ENCODE measurements at regions not wholly inside any gene's neighbourhood (a gene's known extent, or its start where the extent isn't known, plus 50 kb on each side); places are given as distances from the start of the nearest gene placed in this dataset.

DNA sequence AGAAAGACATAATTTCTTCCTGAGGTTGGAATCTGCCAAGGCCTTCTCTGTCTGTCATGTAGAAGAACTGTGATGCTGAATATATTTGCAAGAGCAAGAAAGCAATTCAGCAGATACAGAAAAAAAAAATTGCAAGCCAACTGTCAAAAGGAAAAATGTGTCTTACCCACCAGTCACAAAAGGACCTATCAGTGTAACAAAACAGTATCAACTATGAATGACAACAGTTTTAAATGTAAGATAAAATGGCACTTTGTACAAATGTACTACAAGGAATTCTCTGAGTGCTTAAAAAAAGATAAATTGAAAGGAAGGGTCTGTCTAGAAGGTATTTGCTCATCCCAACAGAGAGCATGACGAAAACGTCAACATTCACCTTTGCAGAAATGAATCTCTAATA is 185.3 kb upstream of the TFAP2D start:
- CTCF ChIA-PET: no interaction called here
- no peaks in the 10 kb centered on the region for H3K27me3 ChIP-seq (ENCODE audit: control insufficient read depth, insufficient read depth, low read length)
- no peak overlapping the region for H2AK9ac ChIP-seq (replicated peaks; ENCODE audit: low read depth, low read length, poor library complexity)
- H2BK5ac ChIP-seq (ENCODE audit: low read depth, low read length, poor library complexity, severe bottlenecking): no peak overlapping the region
- H4K8ac ChIP-seq (ENCODE audit: low read depth in 2 of 2, low read length in 2 of 2): no peak overlapping the region
- in situ Hi-C loops (cut with MboI; ENCODE audit: low sequenced_read_pairs): no loop called here
- no peak overlapping the region for H3K4me3 ChIP-seq (ENCODE audit: insufficient read depth, low read depth, low read length)
- H3K14ac ChIP-seq (replicated peaks; ENCODE audit: low read depth, low read length): no peak overlapping the region
- no peak overlapping the region for H3K56ac ChIP-seq (ENCODE audit: extremely low read depth, insufficient read depth, low read length)
- H3K9ac ChIP-seq (ENCODE audit: low read depth, low read length): no peak overlapping the region
- H3K4ac ChIP-seq (ENCODE audit: low read depth, low read length): no peak overlapping the region
- TF ChIP-seq SMC3 (IDR thresholded peaks at IDR 0.05; ENCODE audit: low read depth, low read length): no peak
- TF ChIP-seq RCOR1 (IDR thresholded peaks at IDR 0.05; ENCODE audit: insufficient replicate concordance, low read length): no peak
- TF ChIP-seq MAFK (IDR thresholded peaks at IDR 0.05; ENCODE audit: low read depth, low read length): no peak
- TF ChIP-seq BHLHE40 (IDR thresholded peaks at IDR 0.05; ENCODE audit: low read depth, low read length): no peak
- TF ChIP-seq ELK1 (IDR thresholded peaks at IDR 0.05; ENCODE audit: borderline replicate concordance, low read depth, low read length): no peak
- TF ChIP-seq POLR2A (IDR thresholded peaks at IDR 0.05; ENCODE audit: low read depth, low read length): no peak
- TF ChIP-seq MXI1 (IDR thresholded peaks at IDR 0.05; ENCODE audit: borderline replicate concordance, low read depth, low read length): no peak
- no peak for TF ChIP-seq FOS (IDR thresholded peaks at IDR 0.05; ENCODE audit: low read depth, low read length)
- TF ChIP-seq CHD1 (IDR thresholded peaks at IDR 0.05; ENCODE audit: low read depth, low read length): no peak
- TF ChIP-seq RFX5 (IDR thresholded peaks at IDR 0.05; ENCODE audit: low read depth, low read length): no peak
- TF ChIP-seq, protein P1, sequence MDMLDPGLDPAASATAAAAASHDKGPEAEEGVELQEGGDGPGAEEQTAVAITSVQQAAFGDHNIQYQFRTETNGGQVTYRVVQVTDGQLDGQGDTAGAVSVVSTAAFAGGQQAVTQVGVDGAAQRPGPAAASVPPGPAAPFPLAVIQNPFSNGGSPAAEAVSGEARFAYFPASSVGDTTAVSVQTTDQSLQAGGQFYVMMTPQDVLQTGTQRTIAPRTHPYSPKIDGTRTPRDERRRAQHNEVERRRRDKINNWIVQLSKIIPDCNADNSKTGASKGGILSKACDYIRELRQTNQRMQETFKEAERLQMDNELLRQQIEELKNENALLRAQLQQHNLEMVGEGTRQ (IDR thresholded peaks at IDR 0.05; ENCODE audit: low read depth, low read length): no peak
- no peak for TF ChIP-seq MAZ (IDR thresholded peaks at IDR 0.05; ENCODE audit: borderline replicate concordance, low read depth, low read length)
- no peak for TF ChIP-seq NFE2L2 (IDR thresholded peaks at IDR 0.05; ENCODE audit: low read depth, low read length)
- no peak for TF ChIP-seq RAD21 (IDR thresholded peaks at IDR 0.05; ENCODE audit: low read length)
- TF ChIP-seq CEBPB (IDR thresholded peaks at IDR 0.05; ENCODE audit: low read depth, low read length): no peak
- TF ChIP-seq CTCF (conservative IDR thresholded peaks at IDR 0.05; ENCODE audit: low read depth, low read length): no peak
- H3K36me3 ChIP-seq (ENCODE audit: control insufficient read depth, insufficient read depth, low read length): no peaks in the 10 kb centered on the region
- dilution Hi-C loops (cut with HindIII; ENCODE audit: low sequenced_read_pairs, unreplicated experiment): no loop called here
- H4K20me1 ChIP-seq (ENCODE audit: insufficient read depth, low read length): no peaks in the 10 kb centered on the region
- no peak overlapping the region for H3K27ac ChIP-seq (ENCODE audit: insufficient read depth, low read length)
- POLR2A ChIA-PET (ENCODE audit: unreplicated experiment): no interaction called here
- no peak overlapping the region for H4K91ac ChIP-seq (ENCODE audit: insufficient read depth, low read depth, low read length)
- H2BK15ac ChIP-seq (ENCODE audit: low read depth, low read length): no peak overlapping the region
- no peak overlapping the region for H2AK5ac ChIP-seq (ENCODE audit: low read depth, low read length)
- H2AFZ ChIP-seq (replicated peaks; ENCODE audit: low read length, poor library complexity): no peak overlapping the region
- DNase-seq (no peak), ATAC-seq (ENCODE audit: low read depth) (no peak)
- no peak overlapping the region for H2BK20ac ChIP-seq (ENCODE audit: low read depth, low read length)
- BruUV-seq (replicated peaks): no TSS peak
- H2BK120ac ChIP-seq (ENCODE audit: low read depth, low read length): no peak overlapping the region
- no peak overlapping the region for H3K23ac ChIP-seq (ENCODE audit: low read depth, low read length)
- H3K9me1 ChIP-seq (ENCODE audit: insufficient read depth, low read length): no peaks in the 10 kb centered on the region
- no peaks in the 10 kb centered on the region for H3K4me1 ChIP-seq (ENCODE audit: control insufficient read depth, insufficient read depth, low read length)
- whole genome bisulfite sequencing, 2 experiments (ENCODE audit: extremely low coverage in 2 of 2, insufficient read length in 1 of 2): no CpG with 5 or more reads among the region's 2 CpGs
- intact Hi-C loops (cut with micrococcal nuclease): no loop called here
- H3K4me2 ChIP-seq (ENCODE audit: low read depth, low read length): no peak overlapping the region
- no peaks in the 10 kb centered on the region for H3K79me1 ChIP-seq (ENCODE audit: low read depth in 1 of 2, low read length in 2 of 2)
- no peak overlapping the region for H3K18ac ChIP-seq (ENCODE audit: low read depth, low read length)
- no peaks in the 10 kb centered on the region for H3K9me3 ChIP-seq (ENCODE audit: control insufficient read depth, insufficient read depth, low read length)
- no peak overlapping the region for H4K5ac ChIP-seq (ENCODE audit: low read depth, low read length)
